HCEC 1CT (cell line): ENCODE measurements at regions not wholly inside any gene's neighbourhood (a gene's known extent, or its start where the extent isn't known, plus 50 kb on each side); places are given as distances from the start of the nearest gene placed in this dataset.
"Not testable (repeated sequence)": the region's sequence is repeated elsewhere in the genome, so short reads cannot be mapped to it uniquely, and the experiment has no call there.

ENCODE experiments used
- DNase-seq: peaks from one replicate; pipeline ENCODE4 v3.0.0-alpha.2; 2017

GRCh38 chr10:8315619-8316021 is 261.1 kb downstream of the GATA3 start:
- DNase-seq = no peak

- DNase-seq = no peak
Observed at GRCh38 chr10:8316284-8316683, 261.8 kb downstream of the GATA3 start.

DNA sequence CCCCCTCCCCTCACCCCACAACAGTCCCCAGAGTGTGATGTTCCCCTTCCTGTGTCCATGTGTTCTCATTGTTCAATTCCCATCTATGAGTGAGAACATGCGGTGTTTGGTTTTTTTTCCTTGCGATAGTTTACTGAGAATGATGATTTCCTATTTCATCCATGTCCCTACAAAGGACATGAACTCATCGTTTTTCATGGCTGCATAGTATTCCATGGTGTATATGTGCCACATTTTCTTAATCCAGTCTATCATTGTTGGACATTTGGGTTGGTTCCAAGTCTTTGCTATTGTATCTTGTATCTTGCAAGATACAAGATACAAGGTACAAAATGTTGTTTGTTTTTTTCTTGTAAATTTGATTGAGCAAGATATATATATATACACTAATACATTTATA is 263.9 kb downstream of the GATA3 start:
- DNase-seq = not testable (repeated sequence)

DNA sequence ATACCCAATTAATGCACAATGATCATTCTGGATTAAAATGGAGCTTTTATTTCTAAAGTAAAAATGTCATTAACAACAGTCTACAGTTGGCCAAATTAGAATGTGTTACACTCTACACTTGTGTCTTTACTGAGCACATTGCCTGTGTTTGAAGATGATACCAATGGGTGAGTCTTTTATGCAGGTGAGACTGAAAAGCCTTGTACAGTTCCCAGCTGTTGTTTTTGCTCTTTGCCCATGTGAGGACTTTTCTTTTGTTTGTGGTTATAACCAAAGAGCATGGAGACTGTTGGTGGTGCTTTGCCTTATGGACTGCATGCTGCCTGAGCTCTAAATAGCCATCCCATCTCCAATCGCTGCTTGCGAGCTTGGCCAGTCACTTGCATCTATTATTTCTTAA is 264.5 kb downstream of the GATA3 start:
- DNase-seq = no peak

DNA sequence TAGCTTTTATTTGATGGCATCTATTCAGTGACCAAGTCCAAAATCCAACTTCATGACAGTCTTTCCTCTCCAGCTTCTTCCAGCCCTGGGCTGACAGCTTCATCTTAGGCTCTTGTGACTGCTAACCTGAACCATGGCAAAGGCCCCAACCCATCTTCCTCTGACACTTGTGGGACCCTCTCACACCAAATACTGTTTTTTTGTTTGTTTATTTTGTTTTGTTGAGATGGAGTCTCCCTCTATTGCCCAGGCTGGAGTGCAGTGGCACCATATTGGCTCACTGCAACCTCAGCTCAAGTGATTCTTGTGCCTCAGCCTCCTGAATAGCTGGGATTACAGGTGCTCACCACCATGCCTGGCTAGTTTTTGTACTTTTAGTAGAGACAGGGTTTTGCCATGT is 265.2 kb downstream of the GATA3 start:
- no peak for DNase-seq

DNA sequence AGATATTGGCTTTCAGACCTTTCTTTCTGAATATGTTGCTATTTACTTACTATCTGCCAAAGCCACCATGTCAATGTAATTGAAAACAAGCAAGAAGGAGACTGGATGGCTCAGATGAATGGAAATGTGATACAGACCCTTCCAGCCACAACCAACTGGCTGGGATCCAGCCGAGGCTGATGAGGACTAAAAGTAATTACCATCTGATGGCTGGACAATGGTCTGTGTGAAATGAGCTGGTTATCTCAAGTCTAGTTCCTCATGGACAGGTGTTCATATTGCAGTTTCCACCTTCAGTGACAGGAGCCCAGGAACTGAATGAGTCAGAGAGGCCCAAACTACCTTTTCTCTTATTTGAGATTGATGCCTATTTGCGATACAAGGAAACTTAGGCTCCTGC is 267.5 kb downstream of the GATA3 start:
- DNase-seq = no peak

DNA sequence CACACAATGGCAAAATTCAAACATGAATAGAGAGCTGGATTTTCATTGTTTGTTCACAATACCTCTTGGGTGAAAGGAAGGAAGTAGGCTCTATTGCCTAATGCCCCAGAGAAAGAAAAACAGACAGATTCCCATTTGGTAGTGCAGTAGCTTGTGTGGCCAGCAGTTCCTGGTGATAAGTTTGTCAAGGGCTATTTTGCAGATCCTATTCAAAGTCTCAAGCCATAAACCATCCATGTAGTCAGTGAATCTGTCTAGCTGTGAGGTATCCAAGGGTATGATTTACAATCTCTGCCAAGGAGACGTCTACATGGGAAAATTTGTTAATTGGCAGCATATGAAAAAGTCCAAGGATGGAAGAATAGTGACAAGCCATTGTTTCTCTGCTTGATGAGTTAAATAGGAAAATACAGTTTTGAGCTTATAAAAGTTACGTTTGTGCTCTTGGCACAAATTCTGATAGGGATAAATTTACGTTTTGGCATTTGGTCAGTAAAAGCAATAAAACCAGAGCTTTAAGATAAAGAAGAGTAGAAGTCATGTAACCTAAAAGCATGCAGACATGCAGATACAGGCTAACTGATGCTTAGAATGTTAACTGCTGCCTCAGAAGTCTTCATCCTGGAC is 269.1 kb downstream of the GATA3 start:
- DNase-seq = no peak

GRCh38 chr10:8325024-8325980 is 270.8 kb downstream of the GATA3 start:
- DNase-seq = no peak

GRCh38 chr10:8326396-8327139 is 272.1 kb downstream of the GATA3 start:
- DNase-seq = no peak

- DNase-seq = no peak
Observed at GRCh38 chr10:8327140-8327423, 272.6 kb downstream of the GATA3 start.

- no peak for DNase-seq
Observed at GRCh38 chr10:8331387-8331786, 276.9 kb downstream of the GATA3 start.

DNA sequence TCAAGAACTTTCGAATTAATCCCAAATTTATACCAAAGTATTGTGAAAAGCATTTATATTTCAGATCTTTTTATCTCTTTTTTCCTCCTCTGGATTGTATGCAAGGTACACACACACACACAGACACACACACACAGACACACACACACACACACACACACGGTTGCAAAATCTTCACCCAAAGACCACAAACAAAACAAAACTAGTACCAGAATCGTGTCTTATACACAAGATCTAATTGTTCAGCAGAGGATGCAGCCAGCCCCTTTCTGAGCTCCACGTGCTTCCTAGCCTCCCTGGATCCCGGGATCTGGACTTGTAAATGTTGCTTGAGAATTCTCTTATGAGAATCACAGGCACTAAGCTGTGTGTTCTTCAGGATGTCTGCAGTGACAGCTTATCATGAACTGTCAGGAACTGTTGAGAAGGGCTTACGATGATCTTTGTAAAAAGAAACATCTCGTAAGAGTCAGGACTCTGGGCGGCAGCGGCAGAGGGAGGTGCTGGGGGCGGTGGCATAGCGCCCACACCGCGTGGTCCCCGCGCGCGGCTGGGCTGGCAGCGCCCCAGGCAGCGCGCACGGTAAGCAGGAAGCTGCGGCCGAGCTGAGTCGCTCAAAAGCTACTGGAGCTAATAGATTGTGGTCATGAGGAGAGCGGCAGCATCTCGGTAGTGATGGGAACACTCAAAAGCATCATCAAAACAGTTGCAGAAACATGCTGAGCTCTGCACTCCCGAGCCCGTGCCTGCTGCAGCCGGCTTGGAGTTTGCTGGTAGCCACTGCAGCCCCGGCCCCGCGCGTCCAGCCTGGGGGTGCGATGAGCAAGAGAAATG is 277.6 kb downstream of the GATA3 start:
- DNase-seq = no peak

GRCh38 chr10:8332730-8333111 is 278.2 kb downstream of the GATA3 start:
- no peak for DNase-seq

DNA sequence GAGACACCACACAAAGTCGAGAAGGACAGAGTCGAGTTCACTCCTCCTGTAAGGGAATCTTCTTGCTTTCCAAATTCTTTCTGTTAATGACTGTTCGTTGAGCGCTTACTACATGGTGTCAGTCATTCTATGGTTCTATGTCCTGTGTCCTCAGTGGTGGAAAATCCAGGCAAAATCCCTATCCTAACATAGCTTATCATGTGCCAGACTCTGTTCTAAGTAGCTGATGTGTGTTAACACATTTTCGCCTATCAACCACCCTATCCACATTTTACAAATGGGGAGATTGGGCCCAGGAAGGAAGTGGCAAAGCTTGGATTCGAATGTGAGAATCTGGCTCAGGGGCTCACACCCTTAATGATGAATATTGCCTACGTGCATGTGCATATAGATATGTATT is 280.1 kb downstream of the GATA3 start:
- DNase-seq = no peak

GRCh38 chr10:8336629-8337331 is 282.3 kb downstream of the GATA3 start:
- DNase-seq = no peak

- DNase-seq = no peak
Observed at GRCh38 chr10:8337332-8337651, 282.8 kb downstream of the GATA3 start.

DNA sequence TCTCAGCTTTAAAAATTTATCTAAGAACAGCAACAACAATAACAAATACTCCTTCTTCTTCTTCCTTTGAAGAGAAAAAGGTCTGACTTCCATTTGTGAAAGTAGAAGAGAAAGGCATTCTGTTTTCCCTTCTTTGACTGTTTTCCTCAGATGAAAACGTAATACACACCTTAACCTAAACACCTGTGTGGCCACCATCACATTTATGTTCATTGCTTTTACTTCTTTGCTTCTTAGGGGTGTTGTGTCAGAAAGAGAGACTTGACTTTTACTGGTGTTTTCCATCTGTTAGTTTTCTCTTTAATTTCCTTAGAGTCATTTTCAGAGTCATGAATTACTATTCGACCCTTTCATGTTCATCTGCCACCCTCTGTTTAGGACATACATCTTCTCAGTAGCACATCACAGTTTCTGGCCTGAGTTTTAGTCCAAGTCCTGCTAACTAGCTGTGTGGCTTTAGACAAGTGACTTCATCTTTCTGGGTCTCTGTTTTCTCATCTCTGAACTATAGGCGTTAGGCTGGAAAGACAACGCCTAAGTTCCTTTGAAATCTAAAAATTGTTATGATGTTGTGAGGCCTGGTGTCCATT is 283.8 kb downstream of the GATA3 start:
- no peak for DNase-seq

GRCh38 chr10:8344756-8345155 is 290.3 kb downstream of the GATA3 start:
- DNase-seq = no peak

DNA sequence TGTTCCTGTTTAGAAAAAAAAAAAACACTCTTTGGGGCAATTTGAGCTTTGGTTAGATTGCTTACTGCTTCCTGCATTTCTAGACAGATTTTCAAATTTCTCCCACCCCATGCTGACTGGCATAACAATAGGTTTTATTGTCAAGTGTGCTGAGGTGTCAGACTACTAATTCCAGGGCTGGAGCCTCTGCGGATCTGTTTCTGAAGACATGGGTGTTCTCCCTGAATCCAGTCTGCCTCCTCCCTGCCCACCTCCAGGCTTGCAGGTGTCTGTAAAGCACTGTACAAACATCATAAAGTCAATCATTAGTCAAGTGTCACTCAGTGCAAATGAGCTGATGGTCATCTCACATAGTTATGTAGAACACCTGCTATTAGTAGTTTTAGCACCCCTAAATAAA is 292.4 kb downstream of the GATA3 start:
- no peak for DNase-seq

DNA sequence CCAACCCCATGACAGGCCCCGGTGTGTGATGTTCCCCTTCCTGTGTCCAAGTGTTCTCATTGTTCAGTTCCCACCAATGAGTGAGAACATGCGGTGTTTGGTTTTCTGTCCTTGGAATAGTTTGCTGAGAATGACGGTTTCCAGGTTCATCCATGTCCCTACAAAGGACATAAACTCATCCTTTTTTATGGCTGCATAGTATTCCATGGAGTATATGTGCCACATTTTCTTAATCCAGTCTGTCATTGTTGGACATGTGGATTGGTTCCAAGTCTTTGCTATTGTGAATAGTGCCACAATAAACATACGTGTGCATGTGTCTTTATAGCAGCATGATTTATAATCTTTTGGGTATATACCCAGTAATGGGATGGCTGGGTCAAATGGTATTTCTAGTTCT is 293.1 kb downstream of the GATA3 start:
- not testable (repeated sequence) for DNase-seq

DNA sequence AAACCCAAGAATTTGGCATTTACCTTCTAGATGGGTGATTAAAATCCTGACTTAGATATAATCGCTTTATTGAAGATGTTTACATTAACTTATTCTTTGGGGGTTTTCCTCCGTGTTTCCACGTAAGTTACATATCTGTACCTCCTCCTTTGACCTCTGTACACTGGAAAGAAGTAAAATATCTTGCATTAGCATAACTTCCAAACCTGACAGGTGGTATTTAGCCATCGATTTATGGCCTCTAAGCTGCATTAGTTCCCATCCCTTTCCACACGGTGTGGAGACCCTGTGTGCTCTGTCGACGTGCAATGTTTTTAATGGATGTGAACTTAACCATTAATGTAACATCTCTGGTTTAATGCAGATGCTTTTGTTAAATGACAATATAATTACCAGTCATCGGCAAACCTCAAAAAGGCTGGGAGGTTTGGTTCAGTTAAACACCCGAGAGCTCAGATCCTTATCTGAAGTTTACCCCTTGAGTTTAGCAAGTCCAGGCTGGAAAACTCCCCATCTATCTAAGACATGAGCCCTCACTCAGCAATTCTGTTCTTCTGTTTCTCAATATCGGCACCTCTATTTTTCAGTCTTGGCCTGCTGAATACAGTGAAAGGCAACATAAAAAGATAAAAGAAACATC is 295.2 kb downstream of the GATA3 start:
- DNase-seq = no peak
